ENCODE measurements at regions not wholly inside any gene's neighbourhood (a gene's known extent, or its start where the extent isn't known, plus 50 kb on each side); places are given as distances from the start of the nearest gene placed in this dataset.
"Not testable (repeated sequence)": the region's sequence is repeated elsewhere in the genome, so short reads cannot be mapped to it uniquely, and the experiment has no call there.

- H3K36me3 Mint-ChIP-seq (ENCODE audit: low read depth): peaks cover 1% of the 10 kb centered on the region
- H3K9me3 Mint-ChIP-seq: peaks cover 20% of the 10 kb centered on the region
- no peaks in the 10 kb centered on the region for H3K4me1 Mint-ChIP-seq (ENCODE audit: low read depth)
- no peaks in the 10 kb centered on the region for H3K27me3 Mint-ChIP-seq
- intact Hi-C loops (cut with micrococcal nuclease): no loop called here
- peak; percentile 43 for DNase-seq
- H3K4me3 Mint-ChIP-seq: peak overlapping the region; percentile 61
- ChIA-PET CTCF (interaction anchor here (0.9 kb wide), 1 partner anchor 685 kb away, joined by 3 read pairs; no protein-coding TSS in a partner anchor), POLR2A (no interaction called here)
- TF ChIP-seq CTCF (IDR thresholded peaks at IDR 0.05): no peak
- ATAC-seq: peak; percentile 53
- no peak overlapping the region for H3K27ac Mint-ChIP-seq
These were observed 2177.4 kb upstream of the DEFB115 start for GRCh38 chr20:29079769-29080690.

- POLR2A ChIA-PET: not testable (repeated sequence)
These were observed 2175.8 kb upstream of the DEFB115 start for GRCh38 chr20:29081712-29082111.

GRCh38 chr20:29085625-29086024, 2171.8 kb upstream of the DEFB115 start:
- intact Hi-C loops (cut with micrococcal nuclease): no loop called here
- POLR2A ChIA-PET: no interaction called here
- ATAC-seq: no peak
- Mint-ChIP-seq H3K36me3 (ENCODE audit: low read depth) (peaks cover 2% of the 10 kb centered on the region), H3K27ac (no peak overlapping the region), H3K4me1 (ENCODE audit: low read depth) (no peaks in the 10 kb centered on the region), H3K9me3 (peaks cover 26% of the 10 kb centered on the region), H3K4me3 (no peak overlapping the region), H3K27me3 (no peaks in the 10 kb centered on the region)
- no peak for DNase-seq
- CTCF ChIA-PET: interaction anchor here (0.8 kb wide), 1 partner anchor 28 kb away, joined by 4 read pairs; no protein-coding TSS in a partner anchor
- TF ChIP-seq CTCF (IDR thresholded peaks at IDR 0.05): no peak

More at GRCh38 chr20:29081712-29082111, 2175.8 kb upstream of the DEFB115 start:
- H3K27me3 Mint-ChIP-seq; DNase-seq; CTCF ChIA-PET; H3K4me3 Mint-ChIP-seq; ATAC-seq; intact Hi-C loops (cut with micrococcal nuclease); H3K27ac Mint-ChIP-seq; H3K36me3 Mint-ChIP-seq (ENCODE audit: low read depth); H3K4me1 Mint-ChIP-seq (ENCODE audit: low read depth): not testable (repeated sequence)
- H3K9me3 Mint-ChIP-seq: peaks cover 25% of the 10 kb centered on the region

GRCh38 chr20:29086145-29086718, 2171.2 kb upstream of the DEFB115 start:
- H3K36me3 Mint-ChIP-seq (ENCODE audit: low read depth); POLR2A ChIA-PET; H3K4me1 Mint-ChIP-seq (ENCODE audit: low read depth); intact Hi-C loops (cut with micrococcal nuclease); H3K4me3 Mint-ChIP-seq; DNase-seq; H3K27ac Mint-ChIP-seq; H3K27me3 Mint-ChIP-seq; ATAC-seq: not testable (repeated sequence)
- peaks cover 26% of the 10 kb centered on the region for H3K9me3 Mint-ChIP-seq
- CTCF ChIA-PET: interaction anchor here (0.8 kb wide), 1 partner anchor 28 kb away, joined by 4 read pairs; no protein-coding TSS in a partner anchor

GRCh38 chr20:29086938-29087337, 2170.5 kb upstream of the DEFB115 start:
- CTCF ChIA-PET: no interaction called here
- H3K9me3 Mint-ChIP-seq: peaks cover 26% of the 10 kb centered on the region
- no peak overlapping the region for H3K27ac Mint-ChIP-seq
- DNase-seq: no peak
- H3K4me3 Mint-ChIP-seq: no peak overlapping the region
- intact Hi-C loops (cut with micrococcal nuclease): no loop called here
- H3K4me1 Mint-ChIP-seq (ENCODE audit: low read depth): no peaks in the 10 kb centered on the region
- ATAC-seq: no peak
- peaks cover 2% of the 10 kb centered on the region for H3K36me3 Mint-ChIP-seq (ENCODE audit: low read depth)
- POLR2A ChIA-PET: no interaction called here
- no peak for TF ChIP-seq CTCF (IDR thresholded peaks at IDR 0.05)
- no peaks in the 10 kb centered on the region for H3K27me3 Mint-ChIP-seq

GRCh38 chr20:29087887-29088286, 2169.6 kb upstream of the DEFB115 start:
- ATAC-seq; H3K27ac Mint-ChIP-seq; H3K4me1 Mint-ChIP-seq (ENCODE audit: low read depth); DNase-seq; H3K4me3 Mint-ChIP-seq; CTCF ChIA-PET; H3K36me3 Mint-ChIP-seq (ENCODE audit: low read depth); intact Hi-C loops (cut with micrococcal nuclease); POLR2A ChIA-PET; H3K27me3 Mint-ChIP-seq: not testable (repeated sequence)
- peaks cover 24% of the 10 kb centered on the region for H3K9me3 Mint-ChIP-seq

GRCh38 chr20:29088472-29088871, 2169.0 kb upstream of the DEFB115 start:
- intact Hi-C loops (cut with micrococcal nuclease); POLR2A ChIA-PET; CTCF ChIA-PET: not testable (repeated sequence)

GRCh38 chr20:29089409-29089808, 2168.1 kb upstream of the DEFB115 start:
- H3K4me1 Mint-ChIP-seq (ENCODE audit: low read depth); H3K27me3 Mint-ChIP-seq; intact Hi-C loops (cut with micrococcal nuclease); H3K27ac Mint-ChIP-seq; H3K36me3 Mint-ChIP-seq (ENCODE audit: low read depth); CTCF ChIA-PET; H3K4me3 Mint-ChIP-seq; DNase-seq; ATAC-seq; POLR2A ChIA-PET: not testable (repeated sequence)
- peaks cover 22% of the 10 kb centered on the region for H3K9me3 Mint-ChIP-seq

More at GRCh38 chr20:29088472-29088871, 2169.0 kb upstream of the DEFB115 start:
- not testable (repeated sequence) for H3K36me3 Mint-ChIP-seq (ENCODE audit: low read depth); ATAC-seq; H3K27me3 Mint-ChIP-seq; H3K27ac Mint-ChIP-seq; H3K4me3 Mint-ChIP-seq; H3K4me1 Mint-ChIP-seq (ENCODE audit: low read depth); DNase-seq
- H3K9me3 Mint-ChIP-seq: peaks cover 22% of the 10 kb centered on the region

- DNase-seq; ATAC-seq; H3K4me3 Mint-ChIP-seq; H3K36me3 Mint-ChIP-seq (ENCODE audit: low read depth); H3K9me3 Mint-ChIP-seq; CTCF ChIA-PET; H3K27ac Mint-ChIP-seq; POLR2A ChIA-PET; intact Hi-C loops (cut with micrococcal nuclease); H3K27me3 Mint-ChIP-seq; H3K4me1 Mint-ChIP-seq (ENCODE audit: low read depth): not testable (repeated sequence)
These were observed 2163.5 kb upstream of the DEFB115 start for GRCh38 chr20:29093958-29094357.

All from activated CD8-positive, alpha-beta T cell treated with anti-CD3 and anti-CD28 coated beads for 36 hours (primary cell).